ENCODE measurements at regions not wholly inside any gene's neighbourhood (a gene's known extent, or its start where the extent isn't known, plus 50 kb on each side); places are given as distances from the start of the nearest gene placed in this dataset.

GRCh38 chr21:20721151-20721550 lies 277.1 kb upstream of the NCAM2 start:
- no peak for DNase-seq

- no peak for DNase-seq
Observed at GRCh38 chr21:20728691-20729090, 269.5 kb upstream of the NCAM2 start.

- DNase-seq = no peak
Observed at GRCh38 chr21:20729376-20729775, 268.8 kb upstream of the NCAM2 start.

GRCh38 chr21:20730441-20730840 lies 267.8 kb upstream of the NCAM2 start:
- DNase-seq = no peak

- DNase-seq = no peak
Observed at GRCh38 chr21:20735257-20735656, 263.0 kb upstream of the NCAM2 start.

GRCh38 chr21:20737227-20737913 lies 260.8 kb upstream of the NCAM2 start:
- no peak for DNase-seq

GRCh38 chr21:20739421-20739820 lies 258.8 kb upstream of the NCAM2 start:
- DNase-seq = no peak

GRCh38 chr21:20741445-20741844 lies 256.8 kb upstream of the NCAM2 start:
- no peak for DNase-seq

- DNase-seq = no peak
Observed at GRCh38 chr21:20760221-20760620, 238.0 kb upstream of the NCAM2 start.

GRCh38 chr21:20774737-20775136 lies 223.5 kb upstream of the NCAM2 start:
- no peak for DNase-seq

- DNase-seq = no peak
Observed at GRCh38 chr21:20779321-20779720, 218.9 kb upstream of the NCAM2 start.

GRCh38 chr21:20783611-20784010 lies 214.6 kb upstream of the NCAM2 start:
- no peak for DNase-seq

GRCh38 chr21:20789729-20790500 lies 208.3 kb upstream of the NCAM2 start:
- DNase-seq = no peak

GRCh38 chr21:20800106-20800505 lies 198.1 kb upstream of the NCAM2 start:
- DNase-seq = no peak

GRCh38 chr21:20802201-20802600 lies 196.0 kb upstream of the NCAM2 start:
- DNase-seq = no peak

GRCh38 chr21:20802631-20803260 lies 195.5 kb upstream of the NCAM2 start:
- no peak for DNase-seq

- DNase-seq = no peak
Observed at GRCh38 chr21:20811702-20812101, 186.5 kb upstream of the NCAM2 start.

GRCh38 chr21:20814090-20814489 lies 184.1 kb upstream of the NCAM2 start:
- DNase-seq = no peak

GRCh38 chr21:20822666-20823065 lies 175.5 kb upstream of the NCAM2 start:
- no peak for DNase-seq

GRCh38 chr21:20852866-20853265 lies 145.3 kb upstream of the NCAM2 start:
- no peak for DNase-seq

GRCh38 chr21:20856926-20857325 lies 141.3 kb upstream of the NCAM2 start:
- DNase-seq = no peak

GRCh38 chr21:20874202-20874601 lies 124.0 kb upstream of the NCAM2 start:
- no peak for DNase-seq

- DNase-seq = no peak
Observed at GRCh38 chr21:20875742-20876141, 122.5 kb upstream of the NCAM2 start.

- no peak for DNase-seq
Observed at GRCh38 chr21:20877976-20878375, 120.2 kb upstream of the NCAM2 start.
